ENCODE measurements at regions not wholly inside any gene's neighbourhood (a gene's known extent, or its start where the extent isn't known, plus 50 kb on each side); places are given as distances from the start of the nearest gene placed in this dataset.

DNA sequence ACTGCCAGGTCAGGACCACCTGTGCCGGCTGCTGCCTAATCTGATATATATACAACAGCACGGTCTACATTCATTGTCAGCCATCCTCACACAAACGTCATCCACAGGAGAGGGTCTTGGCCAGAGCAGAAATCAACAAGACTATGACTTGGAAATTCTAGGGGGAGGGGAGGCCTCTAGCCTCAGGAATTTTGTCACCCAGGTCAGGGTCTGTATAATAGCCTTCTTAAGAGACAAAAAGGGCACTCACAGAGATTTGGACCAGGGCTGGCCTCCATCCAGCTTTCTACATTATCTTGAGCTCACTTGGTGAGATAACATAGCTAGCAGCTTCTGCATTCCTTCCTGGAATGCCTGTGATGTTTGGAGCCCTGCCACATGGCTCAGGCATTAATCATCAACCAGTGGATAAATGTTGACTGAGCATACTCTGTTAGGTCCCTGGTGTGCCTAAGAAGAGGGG, 50.4 kb upstream of the CTIF start:
- ATAC-seq: no peak
- DNase-seq: no peak
- Mint-ChIP-seq H3K9me3 (peaks cover 0 to 7% (median 0%) of the 10 kb centered on the region in 9 donors), H3K4me1 (peaks cover 0 to 2% (median 0%) of the 10 kb centered on the region in 4 donors), H3K27ac (no peak overlapping the region), H3K36me3 (peaks cover 0 to 4% (median 0%) of the 10 kb centered on the region in 3 donors), H3K4me3 (no peak overlapping the region), H3K27me3 (peaks cover 22 to 55% (median 27%) of the 10 kb centered on the region in 5 donors)
- POLR2A ChIA-PET: no interaction called here

DNA sequence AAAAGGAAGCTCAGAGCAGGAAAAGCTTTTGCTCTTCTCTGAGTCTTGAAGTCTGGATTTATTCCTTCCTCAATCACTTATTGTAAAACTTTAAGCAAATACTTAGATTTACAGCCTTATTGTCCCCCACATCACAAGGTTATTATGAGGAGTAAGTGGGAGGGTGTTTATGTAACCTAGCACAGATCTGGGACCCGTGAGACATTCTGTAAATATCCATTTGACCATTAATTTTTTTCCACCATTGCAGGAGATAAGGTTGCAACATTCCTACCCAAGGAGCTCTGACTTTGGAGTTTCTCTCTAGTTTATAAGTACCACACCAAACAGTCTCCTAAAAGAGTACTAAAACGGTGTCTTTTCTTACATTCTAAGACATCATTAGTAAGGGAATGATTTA, 52.1 kb upstream of the CTIF start:
- H3K27me3 Mint-ChIP-seq: peaks cover 13 to 40% (median 18%) of the 10 kb centered on the region in 5 donors

GRCh38 chr18:48485828-48486405, 52.9 kb upstream of the CTIF start:
- POLR2A ChIA-PET: no interaction called here
- H3K27ac Mint-ChIP-seq: no peak overlapping the region
- DNase-seq (no peak), ATAC-seq (no peak)
- H3K36me3 Mint-ChIP-seq: peaks cover 0 to 4% (median 0%) of the 10 kb centered on the region in 3 donors
- peaks cover 12 to 41% (median 14%) of the 10 kb centered on the region in 5 donors for H3K27me3 Mint-ChIP-seq
- no peaks in the 10 kb centered on the region for H3K4me1 Mint-ChIP-seq
- no peak overlapping the region for H3K4me3 Mint-ChIP-seq
- peaks cover 0 to 7% (median 0%) of the 10 kb centered on the region in 9 donors for H3K9me3 Mint-ChIP-seq

More for the DNA sequence above, 52.1 kb upstream of the CTIF start:
- Mint-ChIP-seq H3K4me3 (no peak overlapping the region), H3K36me3 (peaks cover 0 to 4% (median 0%) of the 10 kb centered on the region in 3 donors), H3K9me3 (peaks cover 0 to 7% (median 0%) of the 10 kb centered on the region in 9 donors), H3K27ac (no peak overlapping the region), H3K4me1 (no peaks in the 10 kb centered on the region)
- DNase-seq: no peak
- POLR2A ChIA-PET: no interaction called here
- no peak for ATAC-seq

- DNase-seq (no peak), ATAC-seq (no peak)
- POLR2A ChIA-PET: no interaction called here
- no peaks in the 10 kb centered on the region for H3K4me1 Mint-ChIP-seq
- H3K27ac Mint-ChIP-seq: no peak overlapping the region
- H3K36me3 Mint-ChIP-seq: peaks cover 0 to 2% (median 0%) of the 10 kb centered on the region in 3 donors
- peaks cover 2 to 29% (median 17%) of the 10 kb centered on the region in 5 donors for H3K27me3 Mint-ChIP-seq
- no peak overlapping the region for H3K4me3 Mint-ChIP-seq
- no peaks in the 10 kb centered on the region for H3K9me3 Mint-ChIP-seq
Measured at GRCh38 chr18:48481092-48481491, 57.7 kb upstream of the CTIF start.

- Mint-ChIP-seq H3K36me3 (peaks cover 0 to 2% (median 0%) of the 10 kb centered on the region in 3 donors), H3K27me3 (peaks cover 2 to 23% (median 14%) of the 10 kb centered on the region in 5 donors), H3K4me3 (no peak overlapping the region), H3K9me3 (no peaks in the 10 kb centered on the region), H3K27ac (no peak overlapping the region), H3K4me1 (no peaks in the 10 kb centered on the region)
- ATAC-seq: no peak
- no peak for DNase-seq
- POLR2A ChIA-PET: no interaction called here
Measured at GRCh38 chr18:48479531-48479930, 59.3 kb upstream of the CTIF start.

DNA sequence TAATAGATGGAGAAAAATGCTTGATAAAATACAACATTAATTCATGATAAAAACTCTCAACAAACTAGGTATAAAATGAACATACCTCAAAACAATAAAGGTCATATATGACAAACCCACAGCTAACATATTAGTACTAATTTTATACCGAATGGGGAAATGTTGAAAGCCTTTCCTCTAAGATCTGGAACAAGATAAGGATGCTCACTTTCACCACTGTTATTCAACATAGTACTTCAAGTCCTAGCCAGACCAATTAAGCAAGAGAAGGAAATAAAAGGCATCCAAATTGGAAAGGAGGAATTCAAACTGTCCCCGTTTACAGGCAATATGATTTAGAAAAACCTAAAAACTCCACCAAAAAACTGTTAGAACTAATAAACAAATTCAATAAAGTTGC, 61.5 kb upstream of the CTIF start:
- H3K36me3 Mint-ChIP-seq: peaks cover 0 to 6% (median 2%) of the 10 kb centered on the region in 3 donors
- no peaks in the 10 kb centered on the region for H3K4me1 Mint-ChIP-seq
- POLR2A ChIA-PET: no interaction called here
- H3K9me3 Mint-ChIP-seq: peaks cover 0 to 6% (median 1%) of the 10 kb centered on the region in 9 donors
- ATAC-seq (no peak), DNase-seq (no peak)
- no peak overlapping the region for H3K27ac Mint-ChIP-seq
- peaks cover 3 to 40% (median 24%) of the 10 kb centered on the region in 5 donors for H3K27me3 Mint-ChIP-seq
- H3K4me3 Mint-ChIP-seq: no peak overlapping the region

GRCh38 chr18:48476550-48476917, 62.3 kb upstream of the CTIF start:
- POLR2A ChIA-PET: no interaction called here
- H3K9me3 Mint-ChIP-seq: peaks cover 0 to 12% (median 5%) of the 10 kb centered on the region in 9 donors
- H3K27ac Mint-ChIP-seq: no peak overlapping the region
- H3K36me3 Mint-ChIP-seq: peaks cover 0 to 12% (median 2%) of the 10 kb centered on the region in 3 donors
- no peak for ATAC-seq
- peaks cover 10 to 44% (median 29%) of the 10 kb centered on the region in 5 donors for H3K27me3 Mint-ChIP-seq
- DNase-seq: no peak
- H3K4me3 Mint-ChIP-seq: no peak overlapping the region
- no peaks in the 10 kb centered on the region for H3K4me1 Mint-ChIP-seq

DNA sequence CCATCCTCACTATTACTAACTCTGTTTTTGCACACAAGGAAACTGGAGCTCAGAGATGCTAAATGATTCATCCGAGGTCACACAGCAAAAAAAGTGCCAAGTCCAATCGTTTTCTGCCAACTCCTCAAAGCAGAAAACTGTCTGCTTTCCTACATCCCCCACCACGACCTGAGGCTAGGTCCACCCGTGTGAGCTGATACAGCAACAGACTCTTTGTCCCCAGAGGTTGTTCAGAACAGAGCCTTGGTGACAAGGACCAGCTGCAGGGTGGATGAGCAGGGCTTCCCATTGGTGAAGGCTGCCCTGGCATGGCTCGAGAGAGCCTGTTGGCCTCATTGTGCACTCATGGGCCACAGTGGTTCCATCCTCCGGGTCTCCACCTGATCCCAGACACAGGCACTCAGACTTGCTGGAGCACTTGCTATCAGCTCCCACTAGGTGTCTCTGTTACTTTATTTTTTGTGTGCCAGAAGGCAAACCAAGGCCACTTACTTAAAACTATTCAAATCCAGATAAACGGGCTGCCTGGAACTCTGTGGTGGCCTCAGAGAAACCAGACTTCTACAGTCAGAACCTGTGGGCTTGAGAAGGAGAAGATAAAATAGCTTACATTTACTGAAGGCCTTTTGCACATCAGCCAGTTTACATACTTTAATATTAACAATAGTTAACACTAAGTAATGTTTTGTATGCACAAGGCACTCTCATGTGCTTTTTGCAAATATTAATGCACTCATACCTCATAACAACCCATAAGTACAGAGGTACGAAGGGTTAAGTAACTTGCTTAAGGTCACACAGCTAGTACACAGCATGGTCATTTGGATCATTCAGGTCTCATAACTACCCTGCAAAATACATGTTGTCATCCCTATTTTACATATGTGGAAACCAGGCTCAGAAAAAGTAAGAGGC, 62.9 kb upstream of the CTIF start:
- H3K27ac Mint-ChIP-seq: no peak overlapping the region
- POLR2A ChIA-PET: no interaction called here
- peaks cover 11 to 44% (median 25%) of the 10 kb centered on the region in 5 donors for H3K27me3 Mint-ChIP-seq
- no peaks in the 10 kb centered on the region for H3K4me1 Mint-ChIP-seq
- peak in 3 of 10 donors; percentile 21 to 30 (median 22) for DNase-seq
- H3K9me3 Mint-ChIP-seq: peaks cover 0 to 12% (median 5%) of the 10 kb centered on the region in 9 donors
- no peak overlapping the region for H3K4me3 Mint-ChIP-seq
- no peak for ATAC-seq
- H3K36me3 Mint-ChIP-seq: peaks cover 0 to 19% (median 2%) of the 10 kb centered on the region in 3 donors

GRCh38 chr18:48473816-48474215, 64.6 kb upstream of the ZBTB7C start:
- Mint-ChIP-seq H3K27me3 (peaks cover 12 to 53% (median 21%) of the 10 kb centered on the region in 5 donors), H3K4me1 (no peaks in the 10 kb centered on the region), H3K9me3 (peaks cover 0 to 12% (median 5%) of the 10 kb centered on the region in 9 donors), H3K4me3 (no peak overlapping the region), H3K27ac (no peak overlapping the region), H3K36me3 (peaks cover 0 to 19% (median 2%) of the 10 kb centered on the region in 3 donors)
- ATAC-seq (no peak), DNase-seq (no peak)
- POLR2A ChIA-PET: no interaction called here

DNA sequence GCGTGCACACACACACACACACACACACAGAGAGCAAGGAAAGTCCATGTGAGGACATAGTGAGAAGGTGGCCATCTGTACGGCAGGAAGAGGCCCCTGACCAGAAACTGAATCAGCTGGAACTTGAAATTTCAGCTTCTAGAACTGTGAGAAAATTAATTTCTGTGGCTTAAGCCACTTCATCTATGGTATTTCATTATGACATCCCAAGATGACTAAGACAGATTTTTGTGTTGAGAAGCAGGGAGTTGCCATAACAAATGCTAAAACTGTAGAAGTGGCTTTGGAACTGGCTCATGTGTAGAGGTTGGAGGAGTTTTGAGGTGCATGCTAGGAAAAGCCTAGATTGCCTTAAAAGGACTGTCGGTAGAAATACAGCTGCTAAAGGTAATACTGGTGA, 63.4 kb upstream of the ZBTB7C start:
- Mint-ChIP-seq H3K4me3 (no peak overlapping the region), H3K27ac (no peak overlapping the region), H3K9me3 (peaks cover 0 to 12% (median 5%) of the 10 kb centered on the region in 9 donors), H3K36me3 (peaks cover 0 to 19% (median 1%) of the 10 kb centered on the region in 3 donors), H3K27me3 (peaks cover 19 to 61% (median 25%) of the 10 kb centered on the region in 5 donors), H3K4me1 (no peaks in the 10 kb centered on the region)
- ATAC-seq (no peak), DNase-seq (no peak)
- POLR2A ChIA-PET: no interaction called here

GRCh38 chr18:48470484-48471180, 61.4 kb upstream of the ZBTB7C start:
- ATAC-seq: no peak
- H3K27ac Mint-ChIP-seq: no peak overlapping the region
- H3K9me3 Mint-ChIP-seq: peaks cover 0 to 12% (median 5%) of the 10 kb centered on the region in 9 donors
- DNase-seq: no peak
- POLR2A ChIA-PET: no interaction called here
- peaks cover 0 to under 1% (median 0%) of the 10 kb centered on the region in 4 donors for H3K4me1 Mint-ChIP-seq
- peaks cover 0 to 19% (median 0%) of the 10 kb centered on the region in 3 donors for H3K36me3 Mint-ChIP-seq
- H3K27me3 Mint-ChIP-seq: peaks cover 21 to 75% (median 30%) of the 10 kb centered on the region in 5 donors
- H3K4me3 Mint-ChIP-seq: no peak overlapping the region

DNA sequence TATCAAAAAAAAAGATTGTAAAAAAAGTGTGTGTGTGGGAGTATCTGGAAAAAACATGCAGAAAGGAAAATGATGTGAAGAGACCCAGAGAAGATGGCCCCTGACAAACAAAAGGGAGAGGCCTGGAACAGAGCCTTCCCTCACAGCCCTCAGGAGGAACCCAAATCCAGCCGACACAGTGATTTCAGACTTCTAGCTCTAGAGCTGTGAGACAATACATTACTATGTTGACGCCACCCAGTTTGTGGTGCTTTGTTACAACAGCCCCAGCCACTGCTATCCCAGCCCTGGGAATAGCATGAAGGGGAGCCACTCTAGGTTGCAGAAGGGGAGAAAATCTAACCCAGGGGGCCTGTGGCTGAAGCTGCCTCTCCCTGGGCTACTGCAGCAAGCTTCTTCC, 59.0 kb upstream of the ZBTB7C start:
- ATAC-seq: no peak
- Mint-ChIP-seq H3K4me3 (no peak overlapping the region), H3K36me3 (peaks cover 0 to 19% (median 0%) of the 10 kb centered on the region in 3 donors), H3K4me1 (peaks cover 0 to 6% (median 0%) of the 10 kb centered on the region in 4 donors), H3K27ac (no peak overlapping the region), H3K27me3 (peaks cover 29 to 82% (median 40%) of the 10 kb centered on the region in 5 donors), H3K9me3 (peaks cover 0 to 12% (median 5%) of the 10 kb centered on the region in 9 donors)
- POLR2A ChIA-PET: no interaction called here
- DNase-seq: no peak

All from naive thymus-derived CD8-positive, alpha-beta T cell (primary cell).